H1 (cell line): ENCODE measurements at regions not wholly inside any gene's neighbourhood (a gene's known extent, or its start where the extent isn't known, plus 50 kb on each side); places are given as distances from the start of the nearest gene placed in this dataset.
A peak's percentile ranks its signal among the peaks of the same experiment; 100 is the strongest.

ENCODE experiments used
- HDAC6 ChIP-seq: IDR thresholded peaks from one replicate; pipeline ENCODE4 v1.7.1; 2012; ENCODE audit warnings: low read depth, mild to moderate bottlenecking, inconsistent platforms, low read length, moderate library complexity
- KDM1A ChIP-seq: fragments of 200-600, 300-600 bp; sonication (generic); IDR thresholded peaks from 2 replicates; pipeline ENCODE4 v1.7.1; 2016; ENCODE audit warnings: mild to moderate bottlenecking, low read length, borderline replicate concordance
- RAD21 ChIP-seq, 2 experiments: IDR thresholded peaks in 1 of 2; conservative IDR thresholded peaks in 1 of 2; 2 replicates each; pipeline ENCODE4 v1.6.1; 2011; ENCODE audit warnings: low read depth in 2 of 2, low read length in 2 of 2, improper control_type of control experiment in 1 of 2, inconsistent platforms in 1 of 2, mild to moderate bottlenecking in 1 of 2, moderate library complexity in 1 of 2
- SRF ChIP-seq: IDR thresholded peaks from 2 replicates; pipeline ENCODE4 v1.6.1; 2011; ENCODE audit warnings: mild to moderate bottlenecking, low read depth, low read length, moderate library complexity
- TCF12 ChIP-seq: IDR thresholded peaks from 2 replicates; pipeline ENCODE4 v1.6.1; 2011; ENCODE audit warnings: low read depth, mild to moderate bottlenecking, low read length
- ZNF274 ChIP-seq: IDR thresholded peaks from 2 replicates; pipeline ENCODE4 v1.7.0; 2012; ENCODE audit warnings: low read length, borderline replicate concordance; ENCODE audit errors: extremely low read depth

DNA sequence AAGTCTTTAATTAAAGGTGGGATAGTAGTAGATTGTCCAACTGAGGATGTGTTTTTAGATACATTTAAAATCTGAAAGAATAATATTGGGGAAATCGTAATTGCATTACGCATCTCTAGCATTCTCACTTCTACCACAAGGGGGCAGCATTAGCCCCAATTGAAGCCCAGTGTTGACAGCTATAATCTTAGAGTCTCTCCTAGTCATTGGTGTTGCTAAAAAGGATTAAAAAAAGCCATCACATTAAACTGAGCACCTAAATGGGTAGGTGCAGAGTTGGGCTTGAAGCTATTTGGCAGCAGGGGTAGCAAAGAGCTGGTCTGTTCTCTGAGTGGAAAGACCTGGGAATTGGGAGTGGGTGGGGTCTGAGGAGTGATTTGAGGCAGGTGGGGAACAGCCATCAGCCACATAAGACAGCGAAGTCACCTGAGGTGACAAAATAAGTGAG lies 177.2 kb downstream of the OSTF1 start (continued):
- TF ChIP-seq HDAC6 (no peak), RAD21 (IDR thresholded peaks at IDR 0.05 in 1 of 2, conservative IDR thresholded peaks at IDR 0.05 in 1 of 2; ENCODE audit: low read depth in 2 of 2, low read length in 2 of 2) (peak; percentile 85 to 87), KDM1A (no peak), ZNF274 (no peak), TCF12 (no peak), SRF (no peak)
- TF ChIP-seq, all 59 proteins: peak for 2
